GM19035 (cell line): ENCODE measurements at regions not wholly inside any gene's neighbourhood (a gene's known extent, or its start where the extent isn't known, plus 50 kb on each side); places are given as distances from the start of the nearest gene placed in this dataset.
"Not testable (repeated sequence)": the region's sequence is repeated elsewhere in the genome, so short reads cannot be mapped to it uniquely, and the experiment has no call there.

ENCODE experiments used
- ATAC-seq: cut with Tn5 transposase; IDR thresholded peaks from one replicate; pipeline ENCODE4 v1.9.1; 2021; ENCODE audit not compliant: unreplicated experiment

DNA sequence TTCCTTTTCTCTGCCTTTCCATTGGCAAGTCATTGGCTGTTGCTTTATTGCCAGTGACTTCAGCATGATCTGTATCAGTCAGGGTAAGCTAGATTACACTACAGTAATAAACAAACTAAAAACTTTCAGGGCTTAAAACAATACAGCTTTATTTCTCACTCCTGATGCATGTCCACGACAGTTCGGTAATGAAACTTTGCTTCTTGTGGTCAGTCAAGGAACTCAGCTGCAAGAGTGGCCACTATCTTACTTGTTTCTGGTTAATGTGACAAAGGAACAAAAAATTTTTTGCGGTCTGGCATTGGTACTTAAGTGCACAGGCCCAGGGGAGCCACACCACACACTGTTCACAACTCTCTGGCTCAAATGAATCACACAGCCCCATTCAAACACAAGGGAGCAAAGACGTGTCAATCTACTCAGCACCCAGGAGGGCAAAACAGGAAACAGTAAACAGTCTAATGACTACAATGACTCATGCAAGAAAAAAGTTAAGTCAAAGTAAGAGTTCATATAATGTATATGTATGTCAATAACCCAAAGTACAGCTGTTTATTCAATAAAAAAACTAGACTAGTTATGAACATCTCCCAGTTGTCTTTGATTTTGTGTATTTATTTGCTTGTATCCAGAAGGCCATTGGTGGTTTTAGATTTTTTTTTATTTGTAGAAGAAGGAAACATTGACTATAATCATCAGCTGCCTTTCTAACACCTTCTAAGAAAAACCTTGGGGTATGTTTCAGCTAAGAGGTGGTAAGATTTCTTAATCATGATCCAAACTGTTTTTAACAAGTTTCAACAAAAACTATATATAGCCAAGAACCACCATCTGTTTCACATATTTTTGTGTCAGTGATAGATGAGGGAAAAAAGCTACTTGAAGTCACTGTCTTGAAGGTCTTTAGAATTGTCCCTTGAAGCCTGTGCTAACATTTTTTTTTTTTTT, 134.4 kb upstream of the FAM3C start:
- ATAC-seq, result peak; percentile 99

DNA sequence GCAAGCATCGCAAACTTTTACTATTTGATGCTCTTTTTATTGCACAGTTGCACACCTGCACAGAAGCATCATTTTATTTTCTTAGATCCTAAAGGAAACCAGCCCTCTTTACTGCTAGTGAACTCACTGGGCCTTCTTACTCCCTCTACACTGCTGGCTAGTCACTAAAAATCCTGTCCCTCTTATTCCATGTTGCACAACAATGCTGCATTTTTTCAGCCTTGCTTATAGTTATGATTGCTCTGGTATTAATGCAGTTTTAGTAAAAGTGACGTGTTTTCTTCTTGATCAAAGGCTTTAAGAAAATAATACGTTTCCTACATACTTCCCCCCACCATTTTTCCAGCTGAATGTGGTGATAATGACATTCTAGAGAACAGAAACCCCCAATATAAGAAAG, 132.9 kb upstream of the FAM3C start:
- no peak for ATAC-seq

GRCh38 chr7:121526210-121526609, 130.1 kb upstream of the FAM3C start:
- not testable (repeated sequence) for ATAC-seq

GRCh38 chr7:121525155-121525819, 129.2 kb upstream of the FAM3C start:
- ATAC-seq, result no peak

GRCh38 chr7:121521711-121522400, 125.7 kb upstream of the FAM3C start:
- no peak for ATAC-seq

GRCh38 chr7:121520911-121521310, 124.8 kb upstream of the FAM3C start:
- ATAC-seq, result no peak

DNA sequence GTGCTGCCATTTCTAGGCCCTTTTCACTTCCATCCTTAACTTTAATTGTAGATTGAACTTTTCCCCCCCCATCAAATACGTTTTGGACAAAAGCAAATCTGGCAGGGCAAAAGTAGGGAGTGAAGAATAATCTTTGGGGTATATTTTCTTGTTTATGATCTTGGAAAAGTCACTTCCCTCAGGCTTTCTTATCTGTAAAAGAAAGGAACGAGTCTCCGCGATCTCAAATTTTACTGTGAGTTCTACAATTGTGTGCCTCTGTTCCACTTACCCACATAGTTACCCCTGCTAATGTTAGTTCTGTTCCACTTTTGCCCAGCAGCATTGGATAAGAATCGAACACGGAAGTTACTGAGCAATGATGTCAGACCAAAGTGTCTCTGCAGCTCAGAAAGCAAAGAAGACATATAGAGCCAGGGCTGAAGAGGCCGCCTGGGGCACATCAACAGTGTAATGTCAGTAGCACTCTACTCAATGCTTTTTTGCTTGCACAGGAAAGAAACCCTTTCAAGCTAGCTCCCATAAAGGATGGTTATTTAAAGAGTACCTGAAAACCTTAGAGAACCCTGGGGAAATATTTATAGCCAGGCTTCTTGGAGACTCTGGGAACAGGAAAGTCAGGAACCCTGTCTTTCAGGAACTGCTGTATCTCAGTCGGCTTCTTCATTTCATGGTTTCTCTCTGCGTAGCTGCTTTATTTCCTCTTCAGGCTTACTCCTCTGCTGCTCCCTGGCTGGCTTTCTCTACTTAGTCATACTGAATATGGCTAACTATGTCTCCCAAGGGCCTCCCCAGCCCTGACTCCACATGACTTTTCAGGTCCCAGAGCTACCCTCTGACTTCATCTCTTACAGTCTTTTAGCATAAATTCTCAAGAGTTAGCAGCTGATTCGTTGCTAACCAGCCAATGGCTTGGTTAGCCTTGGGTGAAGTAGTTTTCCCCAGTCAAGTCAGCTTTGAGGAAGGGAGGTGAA, 123.7 kb upstream of the FAM3C start:
- ATAC-seq, result peak; percentile 92

- ATAC-seq, result no peak
Observed at GRCh38 chr7:121517591-121517990, 121.5 kb upstream of the FAM3C start.

- ATAC-seq, result no peak
Observed at GRCh38 chr7:121516821-121517220, 120.7 kb upstream of the FAM3C start.

- no peak for ATAC-seq
Observed at GRCh38 chr7:121515630-121516401, 119.7 kb upstream of the FAM3C start.

GRCh38 chr7:121515229-121515628, 119.1 kb upstream of the FAM3C start:
- ATAC-seq, result no peak

GRCh38 chr7:121513105-121513504, 117.0 kb upstream of the FAM3C start:
- ATAC-seq, result no peak

- ATAC-seq, result no peak
Observed at GRCh38 chr7:121510858-121511482, 114.9 kb upstream of the FAM3C start.

DNA sequence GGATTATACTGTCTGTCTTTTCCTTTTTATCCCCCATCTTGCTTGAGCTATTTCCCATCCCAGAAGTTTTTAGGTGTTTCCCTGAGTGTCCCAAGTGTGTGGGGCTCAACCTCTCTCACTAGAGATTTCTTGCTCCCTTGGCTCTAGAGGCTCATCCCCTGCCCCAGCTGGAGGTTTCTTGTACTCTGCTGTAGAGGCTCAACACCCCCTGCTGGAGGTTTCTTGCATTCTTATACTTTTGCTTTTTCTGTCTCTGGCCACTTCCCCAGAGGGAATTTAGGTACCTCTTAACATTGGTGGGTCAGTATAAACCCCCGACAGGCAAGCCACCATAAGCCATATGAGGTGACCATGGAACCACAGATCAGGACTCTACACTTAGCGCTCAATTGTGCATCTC, 114.2 kb upstream of the FAM3C start:
- no peak for ATAC-seq

DNA sequence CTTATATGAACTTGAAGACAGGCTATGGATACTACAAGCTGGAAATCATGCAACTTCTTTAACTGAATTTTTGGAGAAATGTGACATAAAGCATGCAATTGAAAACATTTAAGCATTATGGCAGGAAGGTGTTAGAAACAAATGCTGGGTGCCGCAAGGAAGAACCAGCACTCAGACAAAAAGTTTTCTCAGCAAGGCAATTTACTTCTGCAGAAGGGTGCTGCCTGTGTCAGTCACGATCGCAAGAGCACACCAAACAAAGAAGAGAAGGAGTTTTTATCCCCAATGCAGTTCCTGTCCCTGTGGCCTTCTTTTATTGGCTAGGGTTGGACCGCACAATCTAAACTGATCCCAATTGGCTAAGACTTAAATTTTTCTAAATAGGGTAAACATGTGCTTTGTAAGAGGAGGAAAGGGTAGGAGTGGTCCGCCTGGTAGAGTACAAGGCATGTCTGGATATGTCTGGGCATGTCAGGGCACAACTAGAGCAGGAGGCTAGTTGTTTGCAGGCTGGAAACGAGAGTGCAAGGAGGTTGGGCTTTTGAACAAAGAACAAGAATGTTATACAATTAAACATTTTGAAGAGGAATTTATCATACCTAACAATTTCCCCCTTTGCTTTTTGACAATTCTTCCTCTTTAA, 109.6 kb upstream of the FAM3C start:
- no peak for ATAC-seq

GRCh38 chr7:121505021-121505420, 108.9 kb upstream of the FAM3C start:
- no peak for ATAC-seq

- ATAC-seq, result no peak
Observed at GRCh38 chr7:121504482-121504881, 108.4 kb upstream of the FAM3C start.

GRCh38 chr7:121503730-121504129, 107.6 kb upstream of the FAM3C start:
- ATAC-seq, result no peak

DNA sequence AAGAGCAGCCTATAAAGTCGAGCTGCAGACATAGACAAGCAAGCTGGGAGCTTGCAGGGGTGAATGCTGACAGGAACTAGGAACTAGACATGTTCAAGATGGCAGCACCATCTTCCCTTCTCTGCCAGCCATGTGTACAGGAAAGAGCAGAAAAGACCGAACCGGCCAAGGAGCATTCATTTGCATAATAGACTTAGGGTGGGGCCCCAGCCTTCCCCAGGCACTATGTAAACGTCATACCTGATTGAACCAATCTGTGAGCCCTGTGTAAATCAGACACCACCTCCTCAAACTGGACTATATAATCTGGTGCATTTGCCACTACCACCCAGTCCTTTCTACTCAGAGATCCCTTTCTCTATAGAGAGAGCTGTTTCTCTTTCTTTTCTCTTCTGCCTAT, 106.9 kb upstream of the FAM3C start:
- ATAC-seq, result no peak
